Left lung (tissue), 4 donors: ENCODE measurements at regions not wholly inside any gene's neighbourhood (a gene's known extent, or its start where the extent isn't known, plus 50 kb on each side); places are given as distances from the start of the nearest gene placed in this dataset.

Source experiments
- ATAC-seq: fragments of 200-7000 bp; cut with Tn5 transposase; one replicate; pipeline ENCODE4 v1.9.1; 2020; ENCODE audit warnings: moderate library complexity
- DNase-seq, 4 donors: peaks; one replicate each; pipeline ENCODE4 v3.0.0-alpha.2; 2013 to 2020
- H3K27ac ChIP-seq, 2 donors: fragments of 200-600 bp; sonication (generic) in 1 of 2; one replicate each; pipeline versions ENCODE4 v1.5.0 to v1.8.0; 2020 to 2021
- H3K27me3 ChIP-seq, 2 donors: fragments of 200-600 bp; sonication (generic) in 1 of 2; one replicate each; pipeline versions ENCODE4 v1.5.0 to v1.8.0; 2020 to 2021
- H3K36me3 ChIP-seq, 2 donors: fragments of 200-600 bp; sonication (generic) in 1 of 2; one replicate each; pipeline versions ENCODE4 v1.5.0 to v1.8.0; 2020 to 2021
- H3K4me1 ChIP-seq, 2 donors: fragments of 200-600 bp; one replicate each; pipeline ENCODE4 v1.8.0; 2021
- H3K4me3 ChIP-seq, 2 donors: fragments of 200-600 bp; sonication (generic) in 1 of 2; one replicate each; pipeline versions ENCODE4 v1.5.0 to v1.8.0; 2020 to 2021; ENCODE audit warnings: mild to moderate bottlenecking in 1 of 2
- H3K9me3 ChIP-seq, 2 donors: fragments of 200-600 bp; sonication (generic) in 1 of 2; one replicate each; pipeline versions ENCODE4 v1.5.0 to v1.8.0; 2020 to 2021
- intact Hi-C, 2 donors: fragments of 100-400 bp; cut with DNase I; formaldehyde crosslinking; loops; one replicate each; pipeline versions ENCODE4 v1.11.2 to v1.14.2; 2022
- TF ChIP-seq, protein P1 (sequence below), 2 donors: fragments of 200-600 bp; sonication (generic) in 1 of 2; IDR thresholded peaks; one replicate each; pipeline versions ENCODE4 v1.5.0 to v1.8.0; 2021; ENCODE audit warnings: antibody characterized with exemption in 2 of 2
- donor health status: DM: no; HTN: yes; CAD: no.
- donor health status: DM: no; HTN: no; CAD: no.

DNA sequence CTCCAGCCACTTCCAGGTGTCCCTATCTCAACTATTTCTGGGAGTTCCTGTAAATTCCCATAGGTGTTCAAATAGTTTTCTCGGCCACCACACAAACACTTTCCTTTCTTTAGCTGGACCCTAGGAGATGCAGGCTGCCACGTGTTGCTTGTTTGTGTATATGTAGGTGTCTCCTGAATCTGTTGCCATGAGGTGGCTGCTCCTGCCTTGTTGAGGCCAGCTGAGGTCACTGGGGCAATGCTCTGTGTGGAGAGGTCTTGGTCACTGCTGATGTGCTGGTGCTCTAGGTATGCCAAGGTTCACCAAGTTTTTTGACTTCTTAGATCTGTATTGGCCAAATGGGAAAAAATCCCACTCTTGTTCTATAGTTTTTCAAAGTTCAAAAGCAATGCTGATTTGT lies 132.5 kb upstream of the CHD1 start:
- DNase-seq (no peak), ATAC-seq (no peak)
- intact Hi-C loops = no loop called here
- no peaks in the 10 kb centered on the region for H3K27me3 ChIP-seq
- TF ChIP-seq, protein P1, sequence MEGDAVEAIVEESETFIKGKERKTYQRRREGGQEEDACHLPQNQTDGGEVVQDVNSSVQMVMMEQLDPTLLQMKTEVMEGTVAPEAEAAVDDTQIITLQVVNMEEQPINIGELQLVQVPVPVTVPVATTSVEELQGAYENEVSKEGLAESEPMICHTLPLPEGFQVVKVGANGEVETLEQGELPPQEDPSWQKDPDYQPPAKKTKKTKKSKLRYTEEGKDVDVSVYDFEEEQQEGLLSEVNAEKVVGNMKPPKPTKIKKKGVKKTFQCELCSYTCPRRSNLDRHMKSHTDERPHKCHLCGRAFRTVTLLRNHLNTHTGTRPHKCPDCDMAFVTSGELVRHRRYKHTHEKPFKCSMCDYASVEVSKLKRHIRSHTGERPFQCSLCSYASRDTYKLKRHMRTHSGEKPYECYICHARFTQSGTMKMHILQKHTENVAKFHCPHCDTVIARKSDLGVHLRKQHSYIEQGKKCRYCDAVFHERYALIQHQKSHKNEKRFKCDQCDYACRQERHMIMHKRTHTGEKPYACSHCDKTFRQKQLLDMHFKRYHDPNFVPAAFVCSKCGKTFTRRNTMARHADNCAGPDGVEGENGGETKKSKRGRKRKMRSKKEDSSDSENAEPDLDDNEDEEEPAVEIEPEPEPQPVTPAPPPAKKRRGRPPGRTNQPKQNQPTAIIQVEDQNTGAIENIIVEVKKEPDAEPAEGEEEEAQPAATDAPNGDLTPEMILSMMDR (IDR thresholded peaks at IDR 0.05) = no peak
- H3K36me3 ChIP-seq = no peaks in the 10 kb centered on the region
- H3K9me3 ChIP-seq = no peaks in the 10 kb centered on the region
- peaks cover 0 to 8% of the 10 kb centered on the region in 2 donors for H3K4me1 ChIP-seq
- no peak overlapping the region for H3K4me3 ChIP-seq
- no peak overlapping the region for H3K27ac ChIP-seq

DNA sequence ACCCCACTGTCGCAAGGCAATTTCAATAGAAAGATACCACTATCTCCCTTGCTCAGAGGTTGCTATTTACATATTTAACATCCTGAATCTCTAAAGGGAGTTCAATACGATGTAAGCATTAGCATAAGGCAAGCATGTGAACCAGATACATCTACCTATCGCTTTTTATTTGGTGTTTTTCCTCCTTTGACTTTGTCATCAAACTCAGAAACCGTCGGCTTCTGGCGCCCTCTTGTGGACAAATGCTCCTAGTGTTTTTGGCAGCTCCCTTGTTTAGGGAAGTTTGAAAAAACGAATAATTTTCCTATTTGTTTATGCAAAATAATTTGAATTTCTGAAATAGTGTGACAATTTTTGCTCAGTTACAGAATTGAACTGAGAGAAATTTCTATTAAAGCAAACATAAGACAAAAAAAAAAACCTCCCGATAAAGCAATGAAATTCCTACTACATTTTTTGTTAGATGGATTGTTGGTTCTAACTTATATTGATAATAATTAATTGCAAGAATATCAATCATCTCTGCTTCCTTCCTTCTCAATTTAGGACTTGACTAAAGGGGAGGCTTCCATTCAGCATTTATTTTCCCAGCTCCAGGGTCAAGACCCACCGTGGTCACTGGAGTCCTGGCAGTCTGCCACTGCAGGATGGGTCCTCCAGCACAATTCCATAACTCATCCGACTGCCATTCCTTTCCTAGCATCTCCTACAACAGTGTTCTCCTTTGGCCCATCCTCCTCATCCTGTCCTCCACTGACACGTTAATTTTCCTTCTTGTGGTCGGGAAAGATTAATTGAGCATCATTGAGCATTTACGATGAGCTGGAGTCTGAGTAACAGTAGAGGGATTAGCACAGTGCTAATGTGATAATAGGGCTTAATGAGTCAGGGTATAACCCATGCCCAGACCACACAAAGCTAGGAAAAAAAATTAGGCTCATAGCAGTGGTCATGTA lies 131.8 kb upstream of the CHD1 start:
- TF ChIP-seq, protein P1 (IDR thresholded peaks at IDR 0.05) = peak; percentile 78 to 89
- intact Hi-C loops = no loop called here
- Histone ChIP-seq H3K36me3 (no peaks in the 10 kb centered on the region), H3K9me3 (no peaks in the 10 kb centered on the region), H3K4me3 (no peak overlapping the region), H3K27me3 (no peaks in the 10 kb centered on the region), H3K27ac (no peak overlapping the region), H3K4me1 (peaks cover 0 to 8% of the 10 kb centered on the region in 2 donors)
- peak; percentile 57 to 84 (median 69) for DNase-seq
- ATAC-seq = peak; percentile 81

DNA sequence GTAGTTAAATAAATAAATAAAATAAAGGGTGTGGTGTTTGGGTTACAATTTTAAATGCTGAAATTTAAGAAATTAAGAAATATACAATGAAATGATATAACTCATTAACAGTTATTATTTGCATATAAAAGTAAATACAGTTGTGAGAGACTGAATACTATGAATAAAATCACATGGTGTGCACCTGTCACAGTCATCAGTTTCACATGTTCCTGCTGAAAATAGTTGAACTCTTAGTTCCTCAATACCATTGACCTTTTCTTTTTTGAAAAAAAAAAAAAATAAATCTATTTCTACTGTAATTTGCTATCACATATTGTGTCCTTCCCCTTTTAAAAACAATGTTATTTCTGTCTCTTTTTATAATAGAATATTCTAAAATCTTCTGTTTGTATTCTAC lies 130.9 kb upstream of the CHD1 start:
- TF ChIP-seq, protein P1 (IDR thresholded peaks at IDR 0.05) = no peak
- Histone ChIP-seq H3K27me3 (no peaks in the 10 kb centered on the region), H3K36me3 (no peaks in the 10 kb centered on the region), H3K27ac (no peak overlapping the region), H3K9me3 (no peaks in the 10 kb centered on the region), H3K4me1 (peaks cover 0 to 8% of the 10 kb centered on the region in 2 donors), H3K4me3 (no peak overlapping the region)
- intact Hi-C loops = no loop called here
- ATAC-seq (no peak), DNase-seq (no peak)

DNA sequence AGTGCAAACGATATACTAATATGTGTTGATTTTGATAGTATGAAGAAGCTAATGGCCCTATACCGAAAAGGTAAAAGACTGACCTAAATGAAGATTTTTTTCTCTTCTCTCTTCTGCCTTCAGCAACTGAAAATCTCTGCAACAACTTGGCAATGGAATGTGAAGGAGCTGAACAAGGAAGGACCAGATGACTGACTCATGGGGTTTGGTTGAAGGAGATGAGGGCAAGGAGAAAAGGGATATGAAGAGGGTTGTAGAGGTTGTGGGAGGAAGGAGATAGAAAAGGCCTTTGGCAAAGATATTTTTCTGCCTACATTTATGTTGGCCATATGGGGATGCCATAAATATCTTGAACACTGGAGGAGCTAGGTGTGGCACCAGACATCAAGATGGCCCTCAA lies 129.7 kb upstream of the CHD1 start:
- Histone ChIP-seq H3K4me3 (no peak overlapping the region), H3K27me3 (no peaks in the 10 kb centered on the region), H3K9me3 (no peaks in the 10 kb centered on the region), H3K27ac (no peak overlapping the region), H3K4me1 (peaks cover 0 to 8% of the 10 kb centered on the region in 2 donors), H3K36me3 (no peaks in the 10 kb centered on the region)
- intact Hi-C loops = no loop called here
- TF ChIP-seq, protein P1 (IDR thresholded peaks at IDR 0.05) = no peak
- DNase-seq (no peak), ATAC-seq (no peak)

DNA sequence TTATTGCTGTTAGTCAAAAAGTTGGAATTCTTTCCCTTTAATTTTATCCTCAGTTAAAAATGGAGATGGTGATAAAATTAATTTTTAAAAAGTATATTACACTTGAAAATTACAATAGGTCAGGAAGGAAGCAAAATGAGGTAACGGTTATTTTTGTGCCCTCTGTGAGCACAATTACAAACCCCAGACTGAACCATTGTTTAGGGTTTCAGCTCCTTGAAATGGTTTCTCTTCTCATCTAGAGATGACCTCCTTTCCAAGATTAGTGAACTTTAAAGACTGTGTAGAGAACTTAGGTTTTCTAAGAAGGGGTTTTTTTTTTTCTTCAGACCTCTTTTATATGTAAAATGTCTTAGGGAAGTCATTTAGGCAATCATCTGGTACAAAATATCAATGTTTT lies 126.2 kb upstream of the CHD1 start:
- TF ChIP-seq, protein P1 (IDR thresholded peaks at IDR 0.05) = no peak
- Histone ChIP-seq H3K27me3 (no peaks in the 10 kb centered on the region), H3K27ac (no peak overlapping the region), H3K4me3 (no peak overlapping the region), H3K36me3 (no peaks in the 10 kb centered on the region), H3K9me3 (no peaks in the 10 kb centered on the region), H3K4me1 (peaks cover 0 to under 1% of the 10 kb centered on the region in 2 donors)
- no peak for ATAC-seq
- intact Hi-C loops = no loop called here
- no peak for DNase-seq
